Urinary bladder (tissue), 3 donors: ENCODE measurements at regions not wholly inside any gene's neighbourhood (a gene's known extent, or its start where the extent isn't known, plus 50 kb on each side); places are given as distances from the start of the nearest gene placed in this dataset.
A peak's percentile ranks its signal among the peaks of the same experiment; 100 is the strongest.

ENCODE experiments used
- DNase-seq: peaks from one replicate; pipeline ENCODE4 v3.0.0-alpha.2; 2015; ENCODE audit errors: extremely low spot score
- H3K27ac ChIP-seq: one replicate; pipeline ENCODE4 v1.5.1; 2013; ENCODE audit warnings: low read depth, mild to moderate bottlenecking, moderate library complexity
- H3K36me3 ChIP-seq: one replicate; pipeline ENCODE4 v1.6.1; 2013; ENCODE audit warnings: mild to moderate bottlenecking, moderate library complexity; ENCODE audit not compliant: insufficient read depth
- H3K4me1 ChIP-seq: one replicate; pipeline ENCODE4 v1.6.1; 2013; ENCODE audit warnings: mild to moderate bottlenecking, moderate library complexity; ENCODE audit not compliant: insufficient read depth
- H3K4me3 ChIP-seq: one replicate; pipeline ENCODE4 v1.5.1; 2013; ENCODE audit warnings: low read depth, low read length
- WGBS: extraction: QIAGEN DNeasy Blood & Tissue Kit; methylation state at CpG from one replicate; pipeline ENCODE4 v1.1.7; 2013; 5-methylcytosine and 5-hydroxymethylcytosine counted together
- donor health status: healthy with polysubstance abuse.
- donor health status: healthy.

GRCh38 chr9:31251386-31251785 lies 1133.1 kb upstream of the ACO1 start:
- Histone ChIP-seq H3K27ac (no peak overlapping the region), H3K4me3 (no peak overlapping the region), H3K4me1 (no peaks in the 10 kb centered on the region), H3K36me3 (no peaks in the 10 kb centered on the region)
- DNase-seq = no peak
- WGBS = 94% methylated on average over 2 of the region's 2 CpGs

GRCh38 chr9:31253800-31254762 lies 1130.4 kb upstream of the ACO1 start:
- 96% methylated on average over 73 of the region's 73 CpGs for WGBS
- Histone ChIP-seq H3K4me1 (no peaks in the 10 kb centered on the region), H3K36me3 (no peaks in the 10 kb centered on the region), H3K4me3 (no peak overlapping the region), H3K27ac (no peak overlapping the region)
- DNase-seq = no peak

- WGBS = 86% methylated on average over 11 of the region's 11 CpGs
- H3K4me3 ChIP-seq = no peak overlapping the region
- no peaks in the 10 kb centered on the region for H3K36me3 ChIP-seq
- DNase-seq = no peak
- no peaks in the 10 kb centered on the region for H3K4me1 ChIP-seq
- no peak overlapping the region for H3K27ac ChIP-seq
Measured at GRCh38 chr9:31255211-31255610, 1129.2 kb upstream of the ACO1 start.

- H3K4me3 ChIP-seq = no peak overlapping the region
- H3K36me3 ChIP-seq = no peaks in the 10 kb centered on the region
- no peak for DNase-seq
- WGBS = 32% methylated on average over 2 of the region's 2 CpGs
- no peaks in the 10 kb centered on the region for H3K4me1 ChIP-seq
- no peak overlapping the region for H3K27ac ChIP-seq
Measured at GRCh38 chr9:31259824-31260223, 1124.6 kb upstream of the ACO1 start.

- DNase-seq = no peak
- Histone ChIP-seq H3K4me1 (no peaks in the 10 kb centered on the region), H3K4me3 (no peak overlapping the region), H3K27ac (no peak overlapping the region), H3K36me3 (no peaks in the 10 kb centered on the region)
- WGBS = 76% methylated on average over 4 of the region's 4 CpGs
Measured at GRCh38 chr9:31272456-31273295, 1111.8 kb upstream of the ACO1 start.

- no peak for DNase-seq
- H3K4me1 ChIP-seq = no peaks in the 10 kb centered on the region
- H3K4me3 ChIP-seq = no peak overlapping the region
- H3K27ac ChIP-seq = no peak overlapping the region
- H3K36me3 ChIP-seq = no peaks in the 10 kb centered on the region
- 38% methylated on average over 1 of the region's 1 CpG for WGBS
Measured at GRCh38 chr9:31275419-31275818, 1109.0 kb upstream of the ACO1 start.

- H3K4me1 ChIP-seq = no peaks in the 10 kb centered on the region
- H3K36me3 ChIP-seq = no peaks in the 10 kb centered on the region
- WGBS = 89% methylated on average over 3 of the region's 3 CpGs
- no peak overlapping the region for H3K27ac ChIP-seq
- DNase-seq = no peak
- no peak overlapping the region for H3K4me3 ChIP-seq
Measured at GRCh38 chr9:31290731-31291130, 1093.7 kb upstream of the ACO1 start.

GRCh38 chr9:31302620-31303418 lies 1081.6 kb upstream of the ACO1 start:
- Histone ChIP-seq H3K27ac (no peak overlapping the region), H3K36me3 (no peaks in the 10 kb centered on the region), H3K4me3 (no peak overlapping the region), H3K4me1 (no peaks in the 10 kb centered on the region)
- WGBS = 75% methylated on average over 4 of the region's 4 CpGs
- DNase-seq = no peak

- WGBS = 11% methylated on average over 3 of the region's 3 CpGs
- H3K4me1 ChIP-seq = no peaks in the 10 kb centered on the region
- DNase-seq = peak; percentile 2
- H3K4me3 ChIP-seq = no peak overlapping the region
- no peak overlapping the region for H3K27ac ChIP-seq
- H3K36me3 ChIP-seq = no peaks in the 10 kb centered on the region
Measured at GRCh38 chr9:31304576-31304975, 1079.9 kb upstream of the ACO1 start.

GRCh38 chr9:31314241-31314640 lies 1070.2 kb upstream of the ACO1 start:
- no peak overlapping the region for H3K4me3 ChIP-seq
- DNase-seq = no peak
- 49% methylated on average over 1 of the region's 1 CpG for WGBS
- H3K27ac ChIP-seq = no peak overlapping the region
- H3K4me1 ChIP-seq = no peaks in the 10 kb centered on the region
- H3K36me3 ChIP-seq = no peaks in the 10 kb centered on the region

- DNase-seq = no peak
- Histone ChIP-seq H3K27ac (no peak overlapping the region), H3K4me3 (no peak overlapping the region), H3K36me3 (no peaks in the 10 kb centered on the region), H3K4me1 (no peaks in the 10 kb centered on the region)
- 92% methylated on average over 9 of the region's 9 CpGs for WGBS
Measured at GRCh38 chr9:31320494-31320893, 1063.9 kb upstream of the ACO1 start.

GRCh38 chr9:31321256-31321655 lies 1063.2 kb upstream of the ACO1 start:
- WGBS = 89% methylated on average over 6 of the region's 6 CpGs
- no peaks in the 10 kb centered on the region for H3K36me3 ChIP-seq
- H3K27ac ChIP-seq = no peak overlapping the region
- H3K4me1 ChIP-seq = no peaks in the 10 kb centered on the region
- H3K4me3 ChIP-seq = no peak overlapping the region
- DNase-seq = no peak

- 88% methylated on average over 3 of the region's 3 CpGs for WGBS
- no peaks in the 10 kb centered on the region for H3K36me3 ChIP-seq
- no peak overlapping the region for H3K27ac ChIP-seq
- no peak for DNase-seq
- H3K4me1 ChIP-seq = no peaks in the 10 kb centered on the region
- no peak overlapping the region for H3K4me3 ChIP-seq
Measured at GRCh38 chr9:31321686-31322085, 1062.8 kb upstream of the ACO1 start.
